Osteoblast (primary cell): ENCODE measurements at regions not wholly inside any gene's neighbourhood (a gene's known extent, or its start where the extent isn't known, plus 50 kb on each side); places are given as distances from the start of the nearest gene placed in this dataset.

ENCODE experiments used
- DNase-seq: peaks from one replicate; pipeline ENCODE4 v3.0.0; 2011; ENCODE audit warnings: low spot score, mixed read lengths; ENCODE audit not compliant: insufficient read length; ENCODE audit errors: missing footprints
- H2AFZ ChIP-seq: 2 replicates; pipeline ENCODE4 v1.6.0; 2011; ENCODE audit warnings: mild to moderate bottlenecking, low read length
- H3K27ac ChIP-seq: 2 replicates; pipeline ENCODE4 v1.5.1; 2011; ENCODE audit warnings: mild to moderate bottlenecking, low read depth, low read length, moderate library complexity
- H3K27me3 ChIP-seq: 2 replicates; pipeline ENCODE4 v1.6.0; 2012; ENCODE audit warnings: mild to moderate bottlenecking, control low read depth, inconsistent platforms, low read length, moderate library complexity; ENCODE audit not compliant: insufficient read depth
- H3K36me3 ChIP-seq: 2 replicates; pipeline ENCODE4 v1.5.1; 2011; ENCODE audit warnings: mild to moderate bottlenecking, low read length, control low read depth, moderate library complexity; ENCODE audit not compliant: insufficient read depth
- H3K4me1 ChIP-seq: 2 replicates; pipeline ENCODE4 v1.5.1; 2011; ENCODE audit warnings: mild to moderate bottlenecking, low read length, control low read depth, moderate library complexity; ENCODE audit not compliant: insufficient read depth
- H3K4me2 ChIP-seq: 2 replicates; pipeline ENCODE4 v1.6.0; 2011; ENCODE audit warnings: mild to moderate bottlenecking, low read length; ENCODE audit not compliant: insufficient read depth
- H3K4me3 ChIP-seq: fragments of 200-600 bp; sonication (generic); 3 replicates; pipeline ENCODE4 v1.5.1; 2012; ENCODE audit warnings: mild to moderate bottlenecking, low read length, inconsistent platforms; ENCODE audit not compliant: insufficient read depth
- H3K79me2 ChIP-seq: 2 replicates; pipeline ENCODE4 v1.6.0; 2012; ENCODE audit warnings: mild to moderate bottlenecking, low read length, control low read depth, inconsistent platforms; ENCODE audit not compliant: insufficient read depth
- H3K9me3 ChIP-seq: 2 replicates; pipeline ENCODE4 v1.5.1; 2011; ENCODE audit warnings: low read depth, low read length, control low read depth
- H4K20me1 ChIP-seq: 2 replicates; pipeline ENCODE4 v1.6.0; 2012; ENCODE audit warnings: mild to moderate bottlenecking, low read length, control low read depth; ENCODE audit not compliant: insufficient read depth
- TF ChIP-seq, protein P1 (sequence below): IDR thresholded peaks from 2 replicates; pipeline ENCODE4 v1.5.1; 2011; ENCODE audit warnings: mild to moderate bottlenecking, low read depth, low read length, moderate library complexity; ENCODE audit errors: extremely low read depth

DNA sequence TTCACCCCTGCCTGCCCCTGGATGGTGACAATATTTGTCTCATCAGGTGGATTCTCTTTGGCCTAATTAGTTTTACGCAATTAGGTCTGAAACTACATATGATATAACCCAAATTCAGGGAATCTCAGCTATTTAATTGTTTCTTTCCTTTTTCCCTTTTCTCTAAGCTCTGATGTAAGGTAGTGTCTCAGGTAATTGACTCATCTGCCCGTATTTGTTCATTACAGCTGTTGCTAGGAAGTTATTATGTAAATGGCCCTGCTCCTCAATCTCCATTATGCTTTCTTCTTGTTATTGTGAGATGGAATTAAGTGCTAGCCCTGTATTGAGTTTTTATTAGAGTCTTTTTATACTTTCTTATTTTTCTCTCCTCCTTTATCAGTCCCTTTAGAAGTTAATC lies 378.2 kb upstream of the ARID1B start:
- DNase-seq = no peak

DNA sequence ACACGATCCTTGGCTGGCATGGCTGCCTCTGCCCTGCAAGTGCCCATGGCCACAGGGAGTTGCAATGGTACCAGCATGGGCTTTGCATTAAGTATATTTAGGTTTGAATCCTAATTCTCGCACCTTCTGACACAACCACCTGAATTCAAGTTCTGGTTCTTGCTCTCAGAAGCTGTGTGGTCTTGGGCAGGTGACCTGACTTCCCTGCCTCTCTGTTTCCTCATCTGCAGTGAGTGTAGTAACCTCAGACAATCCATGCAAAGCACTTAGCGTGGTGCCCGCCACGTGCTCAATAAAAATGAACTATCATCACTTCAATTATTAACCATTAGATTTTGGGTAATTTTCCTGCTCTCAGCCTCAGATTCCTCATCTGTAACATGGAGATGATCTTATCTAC lies 378.8 kb upstream of the ARID1B start:
- H3K4me2 ChIP-seq = no peak overlapping the region
- no peaks in the 10 kb centered on the region for H3K4me1 ChIP-seq
- no peaks in the 10 kb centered on the region for H3K36me3 ChIP-seq
- no peaks in the 10 kb centered on the region for H3K9me3 ChIP-seq
- H4K20me1 ChIP-seq = no peaks in the 10 kb centered on the region
- no peak overlapping the region for H3K27ac ChIP-seq
- H3K79me2 ChIP-seq = no peaks in the 10 kb centered on the region
- TF ChIP-seq, protein P1, sequence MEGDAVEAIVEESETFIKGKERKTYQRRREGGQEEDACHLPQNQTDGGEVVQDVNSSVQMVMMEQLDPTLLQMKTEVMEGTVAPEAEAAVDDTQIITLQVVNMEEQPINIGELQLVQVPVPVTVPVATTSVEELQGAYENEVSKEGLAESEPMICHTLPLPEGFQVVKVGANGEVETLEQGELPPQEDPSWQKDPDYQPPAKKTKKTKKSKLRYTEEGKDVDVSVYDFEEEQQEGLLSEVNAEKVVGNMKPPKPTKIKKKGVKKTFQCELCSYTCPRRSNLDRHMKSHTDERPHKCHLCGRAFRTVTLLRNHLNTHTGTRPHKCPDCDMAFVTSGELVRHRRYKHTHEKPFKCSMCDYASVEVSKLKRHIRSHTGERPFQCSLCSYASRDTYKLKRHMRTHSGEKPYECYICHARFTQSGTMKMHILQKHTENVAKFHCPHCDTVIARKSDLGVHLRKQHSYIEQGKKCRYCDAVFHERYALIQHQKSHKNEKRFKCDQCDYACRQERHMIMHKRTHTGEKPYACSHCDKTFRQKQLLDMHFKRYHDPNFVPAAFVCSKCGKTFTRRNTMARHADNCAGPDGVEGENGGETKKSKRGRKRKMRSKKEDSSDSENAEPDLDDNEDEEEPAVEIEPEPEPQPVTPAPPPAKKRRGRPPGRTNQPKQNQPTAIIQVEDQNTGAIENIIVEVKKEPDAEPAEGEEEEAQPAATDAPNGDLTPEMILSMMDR = no peak
- DNase-seq = no peak
- no peaks in the 10 kb centered on the region for H3K27me3 ChIP-seq
- H2AFZ ChIP-seq = no peak overlapping the region
- H3K4me3 ChIP-seq = no peak overlapping the region

More for the DNA sequence above, 378.2 kb upstream of the ARID1B start:
- TF ChIP-seq, protein P1 = no peak
- H3K4me1 ChIP-seq = no peaks in the 10 kb centered on the region
- H4K20me1 ChIP-seq = no peaks in the 10 kb centered on the region
- H3K4me2 ChIP-seq = no peak overlapping the region
- no peaks in the 10 kb centered on the region for H3K36me3 ChIP-seq
- no peak overlapping the region for H3K4me3 ChIP-seq
- no peaks in the 10 kb centered on the region for H3K27me3 ChIP-seq
- H3K9me3 ChIP-seq = no peaks in the 10 kb centered on the region
- no peaks in the 10 kb centered on the region for H3K79me2 ChIP-seq
- H3K27ac ChIP-seq = no peak overlapping the region
- no peak overlapping the region for H2AFZ ChIP-seq

DNA sequence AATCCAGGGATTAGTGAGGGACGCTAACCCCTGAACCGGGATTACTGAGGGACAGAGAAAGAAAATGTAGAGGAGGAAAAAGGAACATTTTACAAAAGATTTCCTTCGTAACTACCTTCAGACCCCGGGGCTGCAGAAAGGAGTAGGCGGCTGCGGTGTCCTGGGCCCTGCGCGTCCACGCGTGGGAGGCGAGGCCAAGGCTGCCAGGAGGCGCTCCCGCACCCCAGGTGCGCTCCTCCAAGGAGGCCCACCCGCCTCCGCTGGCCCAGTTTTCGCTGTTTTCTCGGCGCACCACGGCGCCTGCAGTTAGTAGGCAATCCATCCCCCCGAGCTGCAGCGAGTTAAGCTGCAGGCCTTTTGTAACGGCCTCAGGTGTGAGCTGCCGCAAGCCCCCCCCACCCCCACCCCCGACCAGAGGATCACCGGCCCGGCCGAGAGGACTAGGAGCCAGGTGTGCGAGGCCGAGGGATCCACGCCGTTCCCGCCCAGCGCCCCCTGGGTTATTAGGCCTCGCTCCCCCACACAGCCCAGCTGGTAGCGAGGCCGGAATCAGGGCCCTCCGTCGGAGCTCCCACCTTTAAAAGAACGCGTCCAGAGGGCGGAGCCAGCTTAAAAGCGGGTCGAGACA lies 380.3 kb upstream of the ARID1B start:
- Histone ChIP-seq H3K79me2 (no peaks in the 10 kb centered on the region), H3K27ac (no peak overlapping the region), H3K4me2 (no peak overlapping the region), H3K36me3 (no peaks in the 10 kb centered on the region), H4K20me1 (no peaks in the 10 kb centered on the region), H3K4me3 (no peak overlapping the region), H3K27me3 (no peaks in the 10 kb centered on the region), H2AFZ (no peak overlapping the region), H3K4me1 (no peaks in the 10 kb centered on the region), H3K9me3 (no peaks in the 10 kb centered on the region)
- no peak for DNase-seq
- TF ChIP-seq, protein P1 = no peak

DNA sequence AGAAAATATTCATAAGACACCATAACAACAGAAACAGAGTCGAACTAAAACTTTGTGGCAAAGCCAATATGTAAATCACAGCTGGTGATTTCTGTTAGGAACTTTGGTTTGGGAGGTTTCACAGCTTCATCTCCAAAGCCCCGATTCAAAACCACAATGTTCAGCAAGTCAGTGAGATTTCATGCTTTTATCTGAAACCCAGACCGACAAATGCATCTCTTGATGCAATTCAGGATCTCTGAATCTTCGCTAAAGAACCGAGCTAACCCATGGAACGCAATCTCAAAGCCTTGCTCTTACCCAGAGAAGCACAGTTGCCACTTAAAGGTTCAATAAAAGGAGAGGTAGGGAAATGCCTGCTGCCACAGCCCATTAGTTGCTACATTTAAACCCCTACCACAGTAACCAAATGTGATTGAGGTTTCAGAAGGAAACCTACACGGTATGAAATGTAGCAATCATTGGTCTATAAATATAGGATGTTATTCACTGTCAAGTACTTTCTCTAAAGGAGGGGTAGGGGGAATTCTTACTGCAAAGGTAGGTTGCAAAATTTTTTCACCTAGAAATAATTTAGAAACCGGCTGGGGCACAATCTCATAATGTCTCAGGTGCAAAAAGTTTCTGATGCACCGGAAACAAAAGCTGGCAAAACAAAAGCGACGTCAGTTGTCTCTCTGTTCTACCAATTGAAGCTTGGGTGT lies 381.0 kb upstream of the ARID1B start:
- H3K27ac ChIP-seq = no peak overlapping the region
- H3K36me3 ChIP-seq = no peaks in the 10 kb centered on the region
- TF ChIP-seq, protein P1 = no peak
- no peaks in the 10 kb centered on the region for H4K20me1 ChIP-seq
- H3K79me2 ChIP-seq = no peaks in the 10 kb centered on the region
- H3K4me2 ChIP-seq = no peak overlapping the region
- H2AFZ ChIP-seq = no peak overlapping the region
- H3K9me3 ChIP-seq = no peaks in the 10 kb centered on the region
- DNase-seq = no peak
- no peaks in the 10 kb centered on the region for H3K4me1 ChIP-seq
- H3K4me3 ChIP-seq = no peak overlapping the region
- no peaks in the 10 kb centered on the region for H3K27me3 ChIP-seq
